Right lung (tissue), 2 donors: ENCODE measurements at regions not wholly inside any gene's neighbourhood (a gene's known extent, or its start where the extent isn't known, plus 50 kb on each side); places are given as distances from the start of the nearest gene placed in this dataset.
"Not testable (repeated sequence)": the region's sequence is repeated elsewhere in the genome, so short reads cannot be mapped to it uniquely, and the experiment has no call there.

Experiments
- DNase-seq, 2 donors: peaks; one replicate each; pipeline ENCODE4 v3.0.0-alpha.2; 2013

GRCh38 chr9:111276431-111277128 is 53.4 kb downstream of the OR2K2 start:
- DNase-seq: no peak

- no peak for DNase-seq
Observed at GRCh38 chr9:111274737-111275136, 55.3 kb downstream of the OR2K2 start.

DNA sequence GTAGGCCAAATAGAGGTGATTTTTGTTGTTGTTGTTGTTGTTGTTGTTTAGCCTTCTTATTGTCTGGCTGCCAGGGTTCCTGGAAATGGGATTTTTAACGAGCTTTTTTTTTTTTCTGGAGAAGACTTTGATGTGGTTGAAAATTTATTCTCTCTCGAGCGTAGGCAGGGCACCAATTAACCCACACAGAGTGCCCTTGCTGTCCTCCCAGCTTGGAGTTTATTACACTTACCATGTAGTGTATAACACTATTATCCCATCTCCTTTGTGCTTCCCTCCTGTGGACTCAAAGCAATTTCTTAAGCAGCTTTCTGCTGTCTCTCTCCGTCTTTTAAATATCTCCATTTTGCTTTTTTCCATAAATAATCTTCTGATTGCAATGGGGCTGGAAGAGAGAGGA is 57.4 kb downstream of the OR2K2 start:
- DNase-seq: no peak

DNA sequence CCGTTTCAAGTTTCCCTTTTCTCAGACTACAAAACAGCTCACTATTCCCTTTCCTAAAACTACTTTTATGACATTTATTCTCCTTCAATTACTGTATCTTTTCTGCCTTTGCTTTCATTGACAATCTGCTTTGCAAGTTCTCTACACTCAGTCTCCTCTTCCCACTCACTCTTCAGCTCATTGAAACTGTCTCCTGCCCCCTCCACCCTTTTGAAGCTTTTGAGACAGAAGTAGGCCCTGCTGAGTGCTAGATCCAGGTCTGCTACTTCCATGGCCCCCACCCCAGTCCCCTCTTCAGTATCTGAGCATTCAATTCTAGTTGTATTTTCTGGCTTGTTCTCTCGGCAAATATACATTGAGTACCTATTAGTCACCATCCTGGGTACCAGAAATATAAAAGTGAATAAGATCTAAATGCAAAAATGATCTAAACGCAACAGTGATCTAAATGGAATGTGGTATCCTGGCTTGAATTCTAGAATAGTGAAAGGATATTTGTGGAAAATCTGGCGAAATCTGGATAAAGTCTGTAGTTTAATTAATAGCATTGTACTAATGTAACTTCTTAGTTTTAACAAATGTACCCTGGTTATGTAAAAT is 58.4 kb downstream of the OR2K2 start:
- no peak for DNase-seq

GRCh38 chr9:111271047-111271446 is 59.0 kb downstream of the OR2K2 start:
- no peak for DNase-seq

DNA sequence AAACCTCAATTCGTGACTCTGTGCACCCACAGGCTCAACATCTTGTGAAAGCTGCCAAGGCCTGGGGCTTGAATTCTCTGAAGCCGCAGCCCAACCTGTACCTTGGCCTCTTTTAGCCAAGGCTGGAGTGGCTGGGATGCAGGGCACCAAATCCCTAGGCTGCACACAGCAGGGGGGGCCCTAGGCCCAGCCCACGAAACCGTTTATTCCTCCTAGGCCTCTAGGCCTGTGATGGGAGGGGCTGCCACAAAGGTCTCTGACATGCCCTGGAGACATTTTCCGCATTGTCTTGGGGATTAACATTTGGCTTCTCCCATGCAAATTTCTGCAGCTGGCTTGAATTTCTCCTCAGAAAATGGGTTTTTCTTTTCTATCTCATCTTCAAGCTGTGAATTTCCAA is 64.0 kb downstream of the OR2K2 start:
- not testable (repeated sequence) for DNase-seq

DNA sequence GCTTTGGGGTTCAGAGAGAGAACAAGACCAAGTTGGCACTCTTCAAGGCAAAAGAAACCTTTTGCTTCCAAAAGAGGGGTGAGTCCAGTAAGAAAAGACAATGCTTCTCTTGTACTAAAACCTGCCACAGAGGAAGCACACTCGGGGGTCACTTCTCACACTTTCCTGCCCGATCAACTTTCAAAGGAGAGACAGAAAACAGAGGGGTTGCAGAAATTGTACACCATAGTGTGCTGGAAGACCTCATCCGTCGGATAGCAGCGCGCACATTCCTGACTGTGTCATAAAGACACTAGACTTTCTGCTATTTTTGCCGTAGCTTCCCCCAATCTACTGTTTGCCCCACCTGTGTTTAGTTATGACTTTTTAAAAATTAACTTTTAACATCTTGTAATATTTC is 66.9 kb downstream of the OR2K2 start:
- DNase-seq: no peak

DNA sequence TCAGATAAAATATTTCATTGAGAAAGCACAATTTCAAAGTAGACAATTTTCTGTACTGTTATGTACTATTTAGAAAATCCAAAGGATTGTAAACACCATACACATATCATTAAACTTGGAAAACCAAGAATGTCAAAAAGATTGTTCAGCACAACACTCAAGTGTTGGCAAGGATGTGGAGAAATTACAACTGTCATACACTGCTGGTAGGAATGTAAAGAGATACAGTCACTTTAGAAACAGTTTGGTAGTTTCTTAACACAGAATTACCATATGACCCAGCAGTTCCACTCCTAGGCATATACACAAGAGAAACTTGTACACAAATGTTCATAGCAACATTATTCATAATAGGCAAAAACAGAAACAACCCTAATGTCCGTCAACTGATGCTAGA is 71.2 kb downstream of the OR2K2 start:
- peak in 1 of 2 donors; percentile 13 for DNase-seq

DNA sequence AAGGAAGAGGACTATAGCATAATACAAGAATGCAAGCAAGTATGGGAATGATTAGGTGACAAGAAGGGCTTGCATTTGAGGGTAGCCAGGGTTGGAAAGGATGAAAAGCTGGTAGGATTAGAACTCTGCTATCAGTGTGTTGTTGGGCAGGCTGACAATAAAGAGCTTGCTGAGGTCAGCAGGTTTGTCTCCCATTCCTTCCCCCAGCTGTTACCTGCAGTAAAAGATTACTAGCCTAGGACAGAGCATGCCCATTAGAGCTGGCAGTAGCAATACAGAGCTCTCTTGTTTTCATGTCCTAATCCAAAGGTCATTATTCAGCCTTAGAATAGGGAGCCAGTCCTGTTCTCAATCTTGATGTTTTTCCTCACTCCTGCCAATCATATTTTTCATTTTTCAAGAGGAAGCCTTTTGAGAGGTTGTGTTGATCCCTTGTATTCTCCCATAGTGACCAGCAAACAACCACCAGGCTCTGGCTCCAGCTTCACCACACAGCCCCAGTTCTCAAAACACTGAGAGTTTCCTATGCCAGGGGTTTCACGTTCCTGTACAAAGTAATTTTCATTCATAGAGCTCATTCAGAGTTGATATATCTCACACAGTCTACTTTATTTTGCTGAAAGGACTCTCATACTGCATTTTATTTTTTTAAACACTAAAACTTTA is 71.7 kb downstream of the OR2K2 start:
- peak; percentile 9 to 13 for DNase-seq

GRCh38 chr9:111253742-111254437 is 76.1 kb downstream of the OR2K2 start:
- no peak for DNase-seq

DNA sequence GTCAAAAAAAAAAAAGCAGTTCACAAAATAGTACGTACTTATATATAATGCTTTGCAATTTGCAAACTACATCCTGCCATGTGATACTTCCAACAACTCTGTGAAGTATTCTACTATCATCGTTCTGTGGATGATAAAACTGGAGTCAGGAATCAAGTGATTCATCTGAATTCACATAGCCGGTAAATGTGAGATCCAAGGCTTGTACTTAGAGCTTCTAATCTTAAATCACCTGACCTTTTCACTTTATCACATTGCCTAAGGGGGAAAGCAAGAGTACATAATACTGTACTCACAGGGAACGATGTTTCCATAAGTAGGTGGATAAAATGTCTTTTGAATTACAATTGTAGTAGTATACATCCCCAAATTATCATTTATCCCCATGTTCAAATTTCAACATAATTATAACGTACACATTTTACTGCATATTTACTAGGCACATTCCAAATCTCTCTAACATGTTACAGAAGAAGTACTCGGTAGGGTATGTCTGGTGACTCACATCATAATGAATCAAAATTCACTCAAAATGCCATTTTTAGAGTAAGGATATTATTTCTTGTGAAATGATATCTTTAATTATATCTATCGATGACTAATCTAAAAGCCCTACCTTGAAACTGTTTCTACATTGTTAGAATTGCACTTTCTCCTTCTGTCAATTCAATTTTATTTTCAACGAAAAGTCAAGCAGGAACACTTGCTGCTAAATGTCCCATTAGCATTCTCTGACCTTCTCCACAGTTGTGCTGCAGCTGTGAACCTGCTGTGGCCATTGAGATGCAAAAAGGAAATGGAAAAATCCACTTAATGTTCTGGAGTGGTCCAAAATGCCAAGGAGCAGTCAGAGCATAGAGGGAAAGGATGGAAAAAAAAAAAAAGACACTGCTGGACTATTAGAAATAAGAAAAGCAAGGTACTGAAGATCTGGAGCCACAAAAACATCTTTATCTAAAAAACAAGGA is 78.9 kb downstream of the OR2K2 start:
- no peak for DNase-seq

- DNase-seq: no peak
Observed at GRCh38 chr9:111237447-111237846, 92.6 kb downstream of the OR2K2 start.

GRCh38 chr9:111236332-111236731 is 93.7 kb downstream of the OR2K2 start:
- DNase-seq: no peak

DNA sequence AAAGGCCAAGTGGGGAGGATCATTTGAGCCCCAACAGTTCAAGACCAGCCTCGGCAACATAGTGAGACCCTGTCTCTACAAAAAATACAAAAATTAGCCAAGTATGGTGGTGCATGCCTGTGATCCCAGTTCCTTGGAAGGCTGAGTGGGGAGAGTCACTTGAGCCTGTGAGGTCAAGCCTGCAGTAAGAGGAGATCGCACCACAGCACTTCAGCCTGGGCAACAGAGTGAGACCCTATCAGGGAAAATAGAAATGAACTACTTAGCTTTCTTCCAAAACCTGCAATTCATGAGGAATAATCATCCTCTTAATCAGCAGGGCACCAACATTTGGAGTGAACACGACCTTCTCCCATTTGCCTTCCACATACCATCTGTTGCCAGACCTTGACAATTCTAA is 96.1 kb downstream of the OR2K2 start:
- no peak for DNase-seq

- no peak for DNase-seq
Observed at GRCh38 chr9:111232997-111233790, 96.8 kb downstream of the OR2K2 start.

DNA sequence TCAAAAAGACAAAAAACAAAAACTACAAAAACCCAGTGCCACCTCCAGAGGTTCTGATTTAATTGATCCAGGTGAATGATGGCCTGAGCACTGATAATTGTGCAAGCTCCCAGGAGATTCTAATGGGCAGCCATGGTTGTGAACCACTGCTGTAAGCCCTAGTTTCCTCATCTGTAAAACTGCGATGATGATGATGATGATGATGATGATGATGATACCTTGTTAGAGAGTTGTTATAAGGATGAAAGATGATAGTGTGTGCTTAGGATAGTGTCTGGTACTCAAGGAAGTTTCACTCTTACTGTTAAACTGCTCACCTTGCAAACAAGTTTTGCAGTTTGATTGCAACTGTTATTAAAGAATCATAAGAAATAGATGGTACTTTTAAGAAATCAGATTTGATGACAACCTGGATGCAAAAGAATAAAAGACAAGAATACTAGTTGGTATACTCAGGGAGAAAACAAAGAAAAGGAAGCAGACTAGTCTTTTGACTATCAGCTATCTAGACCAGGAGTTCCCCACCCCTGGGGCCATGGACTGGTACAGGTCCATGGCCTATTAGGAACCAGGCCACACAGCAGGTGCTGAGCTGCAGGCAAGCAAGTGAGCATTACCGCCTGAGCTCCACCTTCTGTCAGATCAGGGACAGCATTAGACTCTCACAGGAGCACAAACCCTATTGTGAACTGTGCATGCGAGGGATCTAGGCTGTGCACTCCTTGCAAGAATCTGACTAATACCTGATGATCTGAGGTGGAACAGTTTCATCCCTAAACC is 98.0 kb downstream of the OR2K2 start:
- DNase-seq: no peak

DNA sequence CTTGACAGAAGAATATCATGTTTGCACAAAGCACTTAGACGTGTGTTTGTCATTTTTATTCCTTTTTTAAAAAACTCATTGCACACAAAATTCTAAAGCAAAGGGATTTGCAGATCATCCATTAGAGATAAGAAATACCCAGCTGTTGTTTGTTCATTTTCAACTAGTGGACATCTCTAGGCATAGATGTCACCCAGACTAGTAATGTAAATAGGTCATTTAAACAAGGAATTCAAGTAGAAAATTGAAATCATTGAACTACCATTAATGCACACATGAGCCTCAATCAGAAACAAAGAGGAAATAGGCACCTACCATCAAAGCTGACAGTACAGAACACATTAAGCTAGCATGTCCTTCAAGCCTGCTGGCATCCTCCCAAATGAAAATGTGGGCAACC is 107.3 kb downstream of the OR2K2 start:
- no peak for DNase-seq

GRCh38 chr9:111212874-111213273 is 117.2 kb downstream of the OR2K2 start:
- DNase-seq: no peak

GRCh38 chr9:111198936-111199335 is 131.1 kb downstream of the OR2K2 start:
- DNase-seq: no peak

- DNase-seq: no peak
Observed at GRCh38 chr9:111197256-111197655, 132.8 kb downstream of the OR2K2 start.
